Small intestine (tissue), 7 donors: ENCODE measurements at regions not wholly inside any gene's neighbourhood (a gene's known extent, or its start where the extent isn't known, plus 50 kb on each side); places are given as distances from the start of the nearest gene placed in this dataset.

Experiments
- DNase-seq, 2 donors: peaks; one replicate each; pipeline versions ENCODE4 v3.0.0 to v3.0.0-alpha.2; 2013
- FAIRE-seq: peaks from 2 replicates; lab custom pipeline; 2012; peaks lifted over from hg19 to GRCh38; lab: Jason Lieb, UNC
- H3K27ac ChIP-seq, 3 donors: one replicate each; pipeline ENCODE4 v1.5.1; 2013; ENCODE audit warnings: low read length in 2 of 3, mild to moderate bottlenecking in 2 of 3, control low read depth in 1 of 3, inconsistent platforms in 1 of 3, low read depth in 1 of 3, moderate library complexity in 1 of 3
- H3K27me3 ChIP-seq, 3 donors: one replicate each; pipeline ENCODE4 v1.6.1; 2013; ENCODE audit warnings: low read length in 3 of 3, inconsistent platforms in 1 of 3; ENCODE audit not compliant: control insufficient read depth in 3 of 3, insufficient read depth in 3 of 3
- H3K36me3 ChIP-seq, 3 donors: one replicate each; pipeline ENCODE4 v1.6.1; 2013; ENCODE audit warnings: low read length in 3 of 3, inconsistent platforms in 1 of 3, low read depth in 1 of 3, mild to moderate bottlenecking in 1 of 3, moderate library complexity in 1 of 3; ENCODE audit not compliant: control insufficient read depth in 3 of 3, insufficient read depth in 2 of 3
- H3K4me1 ChIP-seq, 3 donors: one replicate each; pipeline ENCODE4 v1.6.1; 2013; ENCODE audit warnings: low read length in 2 of 3, inconsistent platforms in 1 of 3, low read depth in 1 of 3, mild to moderate bottlenecking in 1 of 3, moderate library complexity in 1 of 3; ENCODE audit not compliant: control insufficient read depth in 3 of 3, insufficient read depth in 2 of 3
- H3K4me3 ChIP-seq, 3 donors: one replicate each; pipeline ENCODE4 v1.5.1; 2013; ENCODE audit warnings: low read length in 3 of 3, control low read depth in 1 of 3, inconsistent platforms in 1 of 3, low read depth in 1 of 3, mild to moderate bottlenecking in 1 of 3, moderate library complexity in 1 of 3
- H3K9me3 ChIP-seq, 2 donors: one replicate each; pipeline ENCODE4 v1.6.1; 2013; ENCODE audit warnings: low read depth in 1 of 2, low read length in 1 of 2; ENCODE audit not compliant: control insufficient read depth in 2 of 2, insufficient read depth in 1 of 2
- WGBS, 3 donors: extraction: QIAGEN DNeasy Blood & Tissue Kit; methylation state at CpG; one replicate each; pipeline ENCODE4 v1.1.7; 2013; 5-methylcytosine and 5-hydroxymethylcytosine counted together
- donor health status: healthy with polysubstance abuse.
- donor health status: control.
- donor health status: control.
- donor health status: Bipolar disorder and iron deficiency.
- donor health status: healthy.

DNA sequence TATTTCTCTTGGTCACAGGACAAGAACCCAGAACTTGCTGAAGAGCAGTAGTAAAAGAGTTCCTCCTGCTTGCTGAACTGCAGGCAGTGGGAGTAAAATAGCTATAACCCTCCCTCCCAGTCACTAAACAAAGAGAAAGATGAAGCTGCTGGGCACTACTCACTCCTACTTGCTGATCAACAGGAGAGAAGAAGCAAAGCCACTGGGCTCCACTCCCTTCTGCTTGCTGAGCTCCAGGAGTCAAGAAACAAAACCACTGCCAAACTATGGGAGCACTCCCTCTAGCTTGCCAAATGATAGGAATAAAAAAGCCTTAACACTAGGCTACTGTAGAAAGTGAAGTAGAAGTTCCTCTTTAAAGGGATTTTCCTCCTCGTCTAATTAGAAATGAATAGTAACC is 155.3 kb downstream of the RASSF9 start:
- H3K4me3 ChIP-seq = no peak overlapping the region
- no peaks in the 10 kb centered on the region for H3K27me3 ChIP-seq
- H3K9me3 ChIP-seq = peaks cover 0 to 3% of the 10 kb centered on the region in 2 donors
- no peak overlapping the region for H3K27ac ChIP-seq
- H3K4me1 ChIP-seq = no peaks in the 10 kb centered on the region
- WGBS, 3 donors = 88 to 94% (median 93%) methylated on average over 1 of the region's 1 CpG
- DNase-seq (no peak), FAIRE-seq (no peak)
- H3K36me3 ChIP-seq = no peaks in the 10 kb centered on the region

DNA sequence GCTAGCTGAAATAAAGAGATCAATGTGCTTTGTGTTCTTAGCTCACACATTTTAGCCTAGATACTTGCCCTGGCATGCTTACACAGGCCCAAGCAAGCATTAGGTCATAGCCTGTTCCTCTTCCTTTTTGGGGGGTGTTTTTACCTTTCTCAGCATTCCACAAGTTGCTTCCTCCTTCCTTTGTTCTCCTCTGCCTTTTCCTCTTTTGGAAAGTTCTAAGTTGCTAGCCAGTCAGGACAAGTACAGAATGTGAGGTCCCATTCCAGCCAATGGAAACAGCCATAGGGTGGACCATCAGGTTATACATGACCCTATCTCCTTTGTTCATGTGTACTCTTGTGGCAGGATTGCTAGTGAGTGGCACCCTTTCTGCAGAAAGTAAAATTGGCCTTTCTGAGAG is 154.9 kb downstream of the RASSF9 start:
- Histone ChIP-seq H3K36me3 (no peaks in the 10 kb centered on the region), H3K4me3 (no peak overlapping the region), H3K27ac (no peak overlapping the region), H3K4me1 (no peaks in the 10 kb centered on the region), H3K27me3 (no peaks in the 10 kb centered on the region), H3K9me3 (peaks cover 0 to 3% of the 10 kb centered on the region in 2 donors)
- DNase-seq (no peak), FAIRE-seq (no peak)

DNA sequence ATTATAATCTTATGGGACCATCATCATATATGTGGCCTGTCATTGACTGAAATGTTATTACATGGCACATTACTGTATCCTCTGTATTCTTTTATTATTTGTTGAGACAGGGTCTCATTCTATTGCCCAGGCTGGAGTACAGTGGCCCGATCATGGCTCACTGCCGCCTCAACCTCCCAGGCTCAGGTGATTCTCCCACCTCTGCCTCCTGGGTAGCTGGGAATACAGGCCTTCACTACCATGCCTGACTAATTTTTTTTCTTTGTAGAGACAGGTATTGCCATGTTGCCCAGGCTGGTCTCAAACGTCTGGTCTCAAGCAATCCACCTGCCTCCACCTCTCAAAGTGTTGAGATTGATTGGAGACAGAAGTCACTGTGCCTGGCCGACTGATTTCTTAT is 153.2 kb downstream of the RASSF9 start:
- 73 to 83% (median 75%) methylated on average over 4 of the region's 4 CpGs for WGBS, 3 donors
- Histone ChIP-seq H3K27me3 (no peaks in the 10 kb centered on the region), H3K36me3 (no peaks in the 10 kb centered on the region), H3K4me1 (no peaks in the 10 kb centered on the region), H3K4me3 (no peak overlapping the region), H3K27ac (no peak overlapping the region), H3K9me3 (peaks cover 0 to 3% of the 10 kb centered on the region in 2 donors)
- DNase-seq (no peak), FAIRE-seq (no peak)

DNA sequence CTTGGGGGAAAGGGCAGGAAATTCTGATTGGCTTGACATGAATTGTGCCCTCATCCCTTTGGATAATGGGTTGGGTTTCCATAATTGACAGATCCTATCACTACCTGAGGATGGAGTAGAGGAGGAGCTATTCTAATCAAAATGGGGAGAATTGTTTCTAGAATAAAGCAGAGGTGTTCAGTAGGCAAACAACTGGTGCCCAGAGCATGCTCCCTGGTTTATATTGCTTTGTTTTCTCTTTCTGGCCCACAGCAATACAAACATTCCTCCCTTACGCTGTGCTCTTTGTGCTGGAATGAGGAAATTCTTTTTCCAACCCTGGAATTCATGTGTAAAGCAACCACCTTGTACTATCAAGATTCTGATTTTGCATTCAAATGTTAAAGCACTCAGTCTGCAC is 147.4 kb downstream of the RASSF9 start:
- WGBS, 3 donors = 33 to 56% (median 37%) methylated on average over 1 of the region's 1 CpG
- Histone ChIP-seq H3K4me3 (no peak overlapping the region), H3K9me3 (no peaks in the 10 kb centered on the region), H3K27ac (no peak overlapping the region), H3K36me3 (no peaks in the 10 kb centered on the region), H3K27me3 (no peaks in the 10 kb centered on the region), H3K4me1 (no peaks in the 10 kb centered on the region)
- DNase-seq = no peak
- FAIRE-seq = no peak

DNA sequence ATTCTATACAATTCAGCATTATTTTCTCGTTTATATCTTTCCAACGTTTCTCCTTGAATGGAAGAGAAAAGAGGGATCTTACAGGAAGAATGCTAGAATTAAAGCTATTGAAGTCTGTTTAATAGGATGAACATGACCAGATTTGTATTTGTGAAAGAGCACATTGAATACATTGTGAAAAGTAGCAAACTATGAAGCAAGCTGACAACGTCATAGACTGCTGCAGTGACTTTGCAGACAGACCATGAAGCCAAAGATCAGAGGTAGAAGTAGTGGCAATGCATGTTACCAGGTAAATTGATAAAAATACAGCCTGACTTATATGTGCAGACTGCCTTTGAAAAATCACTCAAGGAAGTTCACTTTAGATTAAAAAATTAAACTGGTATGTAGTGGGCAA is 146.1 kb downstream of the RASSF9 start:
- no peaks in the 10 kb centered on the region for H3K36me3 ChIP-seq
- no peaks in the 10 kb centered on the region for H3K9me3 ChIP-seq
- DNase-seq (no peak), FAIRE-seq (no peak)
- no peaks in the 10 kb centered on the region for H3K4me1 ChIP-seq
- no peak overlapping the region for H3K4me3 ChIP-seq
- WGBS, 3 donors = 68 to 78% (median 74%) methylated on average over 3 of the region's 3 CpGs
- no peak overlapping the region for H3K27ac ChIP-seq
- no peaks in the 10 kb centered on the region for H3K27me3 ChIP-seq

DNA sequence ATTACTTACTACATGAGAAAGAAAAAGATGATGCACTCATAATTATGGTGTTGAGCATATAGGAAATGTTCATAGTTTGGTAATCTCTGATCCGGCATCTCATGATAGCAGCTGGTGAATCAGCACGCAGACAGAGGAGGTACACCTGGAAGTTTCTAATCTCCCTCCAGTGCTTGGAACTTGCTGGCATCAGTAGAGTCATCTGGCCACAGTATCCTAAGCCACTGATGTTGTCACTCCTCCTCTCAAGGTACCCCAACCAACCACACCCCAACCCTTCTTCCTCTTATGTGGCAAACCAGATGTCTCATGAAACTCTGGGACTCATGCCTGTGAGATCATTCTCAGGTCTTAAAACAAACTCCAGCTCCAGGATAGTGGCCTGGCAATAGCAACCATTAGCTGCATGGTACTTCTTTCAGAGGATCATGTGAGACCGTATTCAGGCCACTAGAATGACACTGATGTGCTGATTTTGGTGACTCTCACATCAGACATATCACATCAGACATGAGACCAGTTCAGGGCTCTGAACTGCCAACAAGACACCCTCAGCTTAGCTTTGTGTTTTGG is 143.0 kb downstream of the RASSF9 start:
- Histone ChIP-seq H3K27ac (no peak overlapping the region), H3K36me3 (no peaks in the 10 kb centered on the region), H3K27me3 (no peaks in the 10 kb centered on the region), H3K4me1 (no peaks in the 10 kb centered on the region), H3K9me3 (no peaks in the 10 kb centered on the region), H3K4me3 (no peak overlapping the region)
- FAIRE-seq = no peak
- WGBS, 3 donors = 84 to 88% (median 87%) methylated on average over 3 of the region's 3 CpGs
- no peak for DNase-seq

DNA sequence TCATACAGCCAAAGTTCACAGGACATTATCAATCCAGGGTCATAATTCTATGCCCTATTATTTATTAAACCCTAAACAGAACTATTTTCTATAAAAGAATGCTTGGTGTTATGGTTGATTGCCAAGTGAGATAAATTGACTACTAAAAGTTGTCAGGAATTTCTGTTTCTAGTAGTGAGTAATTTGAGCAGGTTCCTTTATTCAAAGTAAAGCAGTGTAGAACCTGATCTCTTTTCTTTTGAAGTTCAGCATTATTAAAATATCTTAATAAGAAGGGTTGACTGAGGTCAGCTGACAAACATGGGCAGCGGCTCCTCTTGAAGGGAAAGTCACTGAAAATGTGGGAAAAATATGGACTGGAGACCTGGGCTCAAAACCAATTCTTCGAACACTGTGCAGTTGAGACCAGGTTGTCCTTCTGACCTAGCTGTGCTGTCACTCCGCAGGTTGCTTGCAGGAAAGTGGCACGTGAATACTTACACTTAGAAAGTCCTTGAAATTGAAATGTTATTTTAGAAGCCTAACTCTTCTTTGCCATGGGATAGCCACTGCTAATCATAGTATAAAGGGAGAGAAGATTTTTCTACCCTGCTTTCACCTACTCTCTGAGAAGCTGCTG is 141.0 kb downstream of the RASSF9 start:
- 64 to 80% (median 66%) methylated on average over 4 of the region's 4 CpGs for WGBS, 3 donors
- Histone ChIP-seq H3K27me3 (no peaks in the 10 kb centered on the region), H3K9me3 (no peaks in the 10 kb centered on the region), H3K36me3 (no peaks in the 10 kb centered on the region), H3K27ac (no peak overlapping the region), H3K4me3 (no peak overlapping the region), H3K4me1 (no peaks in the 10 kb centered on the region)
- DNase-seq (no peak), FAIRE-seq (no peak)

DNA sequence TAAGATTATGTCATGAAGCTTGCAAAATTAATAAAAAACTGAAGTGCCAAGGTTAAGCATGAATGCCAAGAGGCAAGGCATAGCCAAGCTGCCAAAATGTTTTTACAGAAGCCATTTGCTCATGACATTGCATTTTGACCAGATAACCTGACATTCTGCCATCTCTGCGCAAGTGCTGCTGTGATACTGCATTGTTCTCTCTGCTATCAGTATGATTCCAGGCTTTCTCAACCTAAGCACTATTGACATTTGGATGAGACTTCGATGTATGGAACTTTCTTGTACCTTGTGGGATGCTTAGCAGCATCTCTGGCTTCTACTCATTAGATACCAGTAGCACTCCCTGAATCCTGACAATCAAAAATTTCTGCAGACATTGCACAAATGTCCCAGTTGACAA is 139.2 kb downstream of the RASSF9 start:
- WGBS, 3 donors = 72 to 82% (median 78%) methylated on average over 2 of the region's 2 CpGs
- FAIRE-seq = no peak
- no peaks in the 10 kb centered on the region for H3K4me1 ChIP-seq

DNA sequence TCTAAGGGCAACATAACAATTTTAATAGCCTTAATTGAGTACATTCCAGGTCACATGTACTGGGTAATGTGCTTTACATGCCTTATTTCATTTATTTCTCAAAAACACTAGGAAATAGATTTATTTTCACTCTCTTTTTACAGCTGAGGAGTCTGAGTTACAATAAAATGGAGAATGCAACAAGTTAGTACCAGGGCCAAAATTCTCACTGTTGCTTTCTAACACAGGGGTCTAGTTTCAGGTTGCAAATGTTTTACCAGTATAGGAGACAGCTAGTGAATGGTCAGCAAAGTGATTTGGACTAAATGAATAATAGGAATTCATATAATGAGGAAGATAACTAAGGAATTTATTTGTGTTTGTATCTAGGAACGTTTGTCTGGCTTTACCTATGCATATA is 137.3 kb downstream of the RASSF9 start:
- H3K36me3 ChIP-seq = no peaks in the 10 kb centered on the region
- no peaks in the 10 kb centered on the region for H3K27me3 ChIP-seq
- 11 to 37% (median 17%) methylated on average over 1 of the region's 1 CpG for WGBS, 3 donors
- no peak overlapping the region for H3K27ac ChIP-seq
- H3K9me3 ChIP-seq = no peaks in the 10 kb centered on the region
- FAIRE-seq (no peak), DNase-seq (no peak)
- H3K4me3 ChIP-seq = no peak overlapping the region
- H3K4me1 ChIP-seq = no peaks in the 10 kb centered on the region

More for the DNA sequence above, 139.2 kb downstream of the RASSF9 start:
- no peak overlapping the region for H3K27ac ChIP-seq
- no peaks in the 10 kb centered on the region for H3K36me3 ChIP-seq
- no peak overlapping the region for H3K4me3 ChIP-seq
- DNase-seq = no peak
- H3K27me3 ChIP-seq = no peaks in the 10 kb centered on the region
- no peaks in the 10 kb centered on the region for H3K9me3 ChIP-seq
